Aorta (tissue), 5 donors: ENCODE measurements at regions not wholly inside any gene's neighbourhood (a gene's known extent, or its start where the extent isn't known, plus 50 kb on each side); places are given as distances from the start of the nearest gene placed in this dataset.

Experiments used
- ATAC-seq: fragments of 200-7000 bp; cut with Tn5 transposase; one replicate; pipeline ENCODE4 v1.9.1; 2022; ENCODE audit warnings: moderate library complexity; ENCODE audit not compliant: low FRiP score
- DNase-seq, 2 donors: peaks; one replicate each; pipeline ENCODE4 v3.0.0-alpha.2; 2020
- H3K27ac ChIP-seq, 2 donors: one replicate each; pipeline ENCODE4 v1.5.1; 2013; ENCODE audit warnings: low read length in 2 of 2, mild to moderate bottlenecking in 2 of 2, moderate library complexity in 2 of 2, control low read depth in 1 of 2, inconsistent platforms in 1 of 2, low read depth in 1 of 2
- H3K27me3 ChIP-seq, 2 donors: one replicate each; pipeline ENCODE4 v1.6.1; 2013; ENCODE audit warnings: control low read depth in 1 of 2, low read length in 1 of 2, mild to moderate bottlenecking in 1 of 2, moderate library complexity in 1 of 2; ENCODE audit not compliant: insufficient read depth in 2 of 2, control insufficient read depth in 1 of 2
- H3K36me3 ChIP-seq, 2 donors: one replicate each; pipeline ENCODE4 v1.6.1; 2013; ENCODE audit warnings: control low read depth in 1 of 2, low read length in 1 of 2, mild to moderate bottlenecking in 1 of 2; ENCODE audit not compliant: insufficient read depth in 2 of 2, control insufficient read depth in 1 of 2
- H3K4me1 ChIP-seq, 2 donors: one replicate each; pipeline ENCODE4 v1.6.1; 2013; ENCODE audit warnings: low read length in 2 of 2, control low read depth in 1 of 2, mild to moderate bottlenecking in 1 of 2, moderate library complexity in 1 of 2; ENCODE audit not compliant: insufficient read depth in 2 of 2, control insufficient read depth in 1 of 2
- H3K4me3 ChIP-seq, 2 donors: one replicate each; pipeline ENCODE4 v1.5.1; 2013; ENCODE audit warnings: low read length in 2 of 2, control low read depth in 1 of 2, mild to moderate bottlenecking in 1 of 2
- H3K9me3 ChIP-seq: one replicate; pipeline ENCODE4 v1.6.1; 2013; ENCODE audit warnings: mild to moderate bottlenecking, low read length; ENCODE audit not compliant: control insufficient read depth
- WGBS, 2 donors: extraction: QIAGEN DNeasy Blood & Tissue Kit; methylation state at CpG; one replicate each; pipeline ENCODE4 v1.1.7; 2013; 5-methylcytosine and 5-hydroxymethylcytosine counted together
- intact Hi-C, 2 donors: fragments of 100-400 bp; cut with DNase I; formaldehyde crosslinking; loops; one replicate each; pipeline versions ENCODE4 v1.14.2 to v1.15.0; 2022
- donor health status: healthy with polysubstance abuse.
- donor health status: Bipolar disorder and iron deficiency.
- donor health status: DM: no; HTN: no; CAD: no.
- donor health status: DM: no; HTN: no; CAD: no.
- donor health status: DM: yes; HTN: yes; CAD: no.

- no peaks in the 10 kb centered on the region for H3K4me1 ChIP-seq
- H3K27ac ChIP-seq, result no peak overlapping the region
- H3K36me3 ChIP-seq, result no peaks in the 10 kb centered on the region
- no peaks in the 10 kb centered on the region for H3K27me3 ChIP-seq
- intact Hi-C loops, result no loop called here
- DNase-seq, result no peak
- no peak for ATAC-seq
- no peaks in the 10 kb centered on the region for H3K9me3 ChIP-seq
- whole genome bisulfite sequencing, 2 donors, result 47 to 54% methylated on average over 7 of the region's 7 CpGs
- H3K4me3 ChIP-seq, result no peak overlapping the region
Observed at GRCh38 chr17:79338152-79338551, 263.5 kb downstream of the ENGASE start.

- intact Hi-C loops, result no loop called here
- DNase-seq, result no peak
- Histone ChIP-seq H3K4me1 (no peaks in the 10 kb centered on the region), H3K9me3 (no peaks in the 10 kb centered on the region), H3K27me3 (no peaks in the 10 kb centered on the region), H3K36me3 (no peaks in the 10 kb centered on the region), H3K27ac (no peak overlapping the region), H3K4me3 (no peak overlapping the region)
- ATAC-seq, result no peak
- 59 to 73% methylated on average over 8 of the region's 8 CpGs for WGBS, 2 donors
Observed at GRCh38 chr17:79337053-79337452, 262.4 kb downstream of the ENGASE start.

GRCh38 chr17:79335456-79335855 lies 260.8 kb downstream of the ENGASE start:
- no peak overlapping the region for H3K4me3 ChIP-seq
- ATAC-seq (no peak), DNase-seq (peak in 1 of 2 donors; percentile 29)
- no peak overlapping the region for H3K27ac ChIP-seq
- H3K4me1 ChIP-seq, result no peaks in the 10 kb centered on the region
- intact Hi-C loops, result no loop called here
- no peaks in the 10 kb centered on the region for H3K36me3 ChIP-seq
- H3K27me3 ChIP-seq, result no peaks in the 10 kb centered on the region
- WGBS, 2 donors, result 72 to 78% methylated on average over 12 of the region's 12 CpGs
- H3K9me3 ChIP-seq, result no peaks in the 10 kb centered on the region

- Histone ChIP-seq H3K27me3 (no peaks in the 10 kb centered on the region), H3K36me3 (no peaks in the 10 kb centered on the region), H3K9me3 (no peaks in the 10 kb centered on the region), H3K27ac (no peak overlapping the region), H3K4me3 (no peak overlapping the region), H3K4me1 (no peaks in the 10 kb centered on the region)
- DNase-seq (peak in 1 of 2 donors; percentile 27), ATAC-seq (no peak)
- WGBS, 2 donors, result 16 to 17% methylated on average over 9 of the region's 9 CpGs
- intact Hi-C loops, result no loop called here
Observed at GRCh38 chr17:79332011-79332554, 257.5 kb downstream of the ENGASE start.

- Histone ChIP-seq H3K4me3 (no peak overlapping the region), H3K27ac (no peak overlapping the region), H3K36me3 (no peaks in the 10 kb centered on the region), H3K9me3 (no peaks in the 10 kb centered on the region), H3K4me1 (no peaks in the 10 kb centered on the region), H3K27me3 (no peaks in the 10 kb centered on the region)
- 44 to 60% methylated on average over 11 of the region's 11 CpGs for WGBS, 2 donors
- intact Hi-C loops, result no loop called here
- no peak for DNase-seq
- ATAC-seq, result no peak
Observed at GRCh38 chr17:79331492-79331891, 256.9 kb downstream of the ENGASE start.

GRCh38 chr17:79330696-79331095 lies 256.1 kb downstream of the ENGASE start:
- Histone ChIP-seq H3K4me3 (no peak overlapping the region), H3K27ac (no peak overlapping the region), H3K9me3 (no peaks in the 10 kb centered on the region), H3K27me3 (no peaks in the 10 kb centered on the region), H3K4me1 (no peaks in the 10 kb centered on the region), H3K36me3 (no peaks in the 10 kb centered on the region)
- WGBS, 2 donors, result 74 to 75% methylated on average over 11 of the region's 11 CpGs
- intact Hi-C loops, result no loop called here
- no peak for ATAC-seq
- DNase-seq, result no peak

- Histone ChIP-seq H3K27me3 (no peaks in the 10 kb centered on the region), H3K36me3 (no peaks in the 10 kb centered on the region), H3K4me3 (no peak overlapping the region), H3K4me1 (no peaks in the 10 kb centered on the region), H3K27ac (no peak overlapping the region), H3K9me3 (no peaks in the 10 kb centered on the region)
- 77 to 79% methylated on average over 8 of the region's 8 CpGs for WGBS, 2 donors
- intact Hi-C loops, result no loop called here
- DNase-seq, result no peak
- ATAC-seq, result no peak
Observed at GRCh38 chr17:79330229-79330628, 255.6 kb downstream of the ENGASE start.

- DNase-seq (peak in 1 of 2 donors; percentile 30), ATAC-seq (no peak)
- Histone ChIP-seq H3K9me3 (no peaks in the 10 kb centered on the region), H3K27me3 (no peaks in the 10 kb centered on the region), H3K4me1 (no peaks in the 10 kb centered on the region), H3K27ac (no peak overlapping the region), H3K4me3 (no peak overlapping the region), H3K36me3 (no peaks in the 10 kb centered on the region)
- 46 to 59% methylated on average over 2 of the region's 2 CpGs for WGBS, 2 donors
- intact Hi-C loops, result no loop called here
Observed at GRCh38 chr17:79326814-79327213, 252.2 kb downstream of the ENGASE start.

GRCh38 chr17:79325709-79326430 lies 251.2 kb downstream of the ENGASE start:
- H3K4me1 ChIP-seq, result no peaks in the 10 kb centered on the region
- no peaks in the 10 kb centered on the region for H3K9me3 ChIP-seq
- 26 to 27% methylated on average over 24 of the region's 24 CpGs for WGBS, 2 donors
- H3K27ac ChIP-seq, result no peak overlapping the region
- H3K4me3 ChIP-seq, result no peak overlapping the region
- peak in 1 of 2 donors; percentile 61 for DNase-seq
- no peak for ATAC-seq
- H3K36me3 ChIP-seq, result no peaks in the 10 kb centered on the region
- intact Hi-C loops, result no loop called here
- no peaks in the 10 kb centered on the region for H3K27me3 ChIP-seq
